Esophagus muscularis mucosa (tissue), 4 donors: ENCODE measurements at regions not wholly inside any gene's neighbourhood (a gene's known extent, or its start where the extent isn't known, plus 50 kb on each side); places are given as distances from the start of the nearest gene placed in this dataset.

Experiments used
- EP300 ChIP-seq: sonication (generic); formaldehyde crosslinking; IDR thresholded peaks from one replicate; pipeline ENCODE4 v1.6.1; 2017; ENCODE audit warnings: antibody characterized with exemption
- POLR2A ChIP-seq: fragments of 450-650 bp; IDR thresholded peaks from one replicate; pipeline ENCODE4 v1.6.1; 2017; ENCODE audit warnings: antibody characterized with exemption, moderate library complexity, mild to moderate bottlenecking, low read depth
- POLR2AphosphoS5 ChIP-seq, 2 donors: sonication (generic); formaldehyde crosslinking; IDR thresholded peaks; one replicate each; pipeline ENCODE4 v1.6.1; 2017; ENCODE audit warnings: antibody characterized with exemption in 2 of 2
- TF ChIP-seq, protein P1 (sequence below), 3 experiments: fragments of 200-600 bp in 2 of 3; fragments of 450-650 bp in 1 of 3; sonication (generic) in 2 of 3; IDR thresholded peaks; one replicate each; pipeline ENCODE4 v1.5.1; 2017 to 2019; ENCODE audit warnings: antibody characterized with exemption in 3 of 3, mild to moderate bottlenecking in 2 of 3, moderate library complexity in 1 of 3

DNA sequence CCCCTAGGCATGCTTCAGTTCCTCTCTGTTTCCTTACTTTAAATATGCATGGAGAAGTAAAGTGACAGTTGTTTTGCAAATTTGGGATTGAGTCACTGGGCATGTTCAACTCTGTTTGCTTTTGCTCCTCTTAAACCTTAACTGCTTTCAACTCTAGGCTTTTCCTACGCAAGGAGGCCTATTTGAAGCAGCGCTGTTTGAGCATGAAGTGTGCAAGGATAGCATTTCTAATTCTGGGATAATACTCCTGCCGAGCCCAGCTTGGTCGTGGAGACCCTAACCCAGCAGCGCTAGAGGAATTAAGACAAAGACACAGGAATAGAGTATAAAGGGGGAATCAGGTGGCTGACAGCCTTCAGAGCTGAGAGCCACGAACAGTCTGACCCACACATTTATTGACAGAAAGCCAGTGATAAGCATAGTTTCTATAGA lies 803.4 kb upstream of the CDH10 start:
- TF ChIP-seq EP300 (no peak), POLR2AphosphoS5 (IDR thresholded peaks at IDR 0.05) (no peak), POLR2A (no peak)
- TF ChIP-seq, protein P1, sequence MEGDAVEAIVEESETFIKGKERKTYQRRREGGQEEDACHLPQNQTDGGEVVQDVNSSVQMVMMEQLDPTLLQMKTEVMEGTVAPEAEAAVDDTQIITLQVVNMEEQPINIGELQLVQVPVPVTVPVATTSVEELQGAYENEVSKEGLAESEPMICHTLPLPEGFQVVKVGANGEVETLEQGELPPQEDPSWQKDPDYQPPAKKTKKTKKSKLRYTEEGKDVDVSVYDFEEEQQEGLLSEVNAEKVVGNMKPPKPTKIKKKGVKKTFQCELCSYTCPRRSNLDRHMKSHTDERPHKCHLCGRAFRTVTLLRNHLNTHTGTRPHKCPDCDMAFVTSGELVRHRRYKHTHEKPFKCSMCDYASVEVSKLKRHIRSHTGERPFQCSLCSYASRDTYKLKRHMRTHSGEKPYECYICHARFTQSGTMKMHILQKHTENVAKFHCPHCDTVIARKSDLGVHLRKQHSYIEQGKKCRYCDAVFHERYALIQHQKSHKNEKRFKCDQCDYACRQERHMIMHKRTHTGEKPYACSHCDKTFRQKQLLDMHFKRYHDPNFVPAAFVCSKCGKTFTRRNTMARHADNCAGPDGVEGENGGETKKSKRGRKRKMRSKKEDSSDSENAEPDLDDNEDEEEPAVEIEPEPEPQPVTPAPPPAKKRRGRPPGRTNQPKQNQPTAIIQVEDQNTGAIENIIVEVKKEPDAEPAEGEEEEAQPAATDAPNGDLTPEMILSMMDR (IDR thresholded peaks at IDR 0.05) = no peak
